AG04449 (cell line): ENCODE measurements at regions not wholly inside any gene's neighbourhood (a gene's known extent, or its start where the extent isn't known, plus 50 kb on each side); places are given as distances from the start of the nearest gene placed in this dataset.

ENCODE experiments used
- CTCF ChIA-PET: fragments of 350-600 bp; formaldehyde crosslinking; extraction: SDS; loops from one replicate; lab custom pipeline; 2021; ENCODE audit warnings: antibody characterized with exemption; lab: Yijun Ruan, JAX
- POLR2A ChIA-PET: fragments of 400-600, 350-600 bp; formaldehyde crosslinking; extraction: SDS; loops from one replicate; lab custom pipeline; 2020; ENCODE audit warnings: antibody characterized with exemption, inconsistent platforms; lab: Yijun Ruan, JAX
- DNase-seq: peaks from one replicate; pipeline ENCODE4 v3.0.0-alpha.2; 2010; ENCODE audit warnings: low read depth, low spot score
- H3K4me3 ChIP-seq: 2 replicates; pipeline ENCODE4 v1.5.1; 2011; ENCODE audit warnings: low read depth, mild to moderate bottlenecking, control low read depth, low read length
- TF ChIP-seq, protein P1 (sequence below): IDR thresholded peaks from one replicate; pipeline ENCODE4 v1.5.1; 2011; ENCODE audit warnings: mild to moderate bottlenecking, moderate library complexity, low read length, control low read depth, inconsistent platforms; ENCODE audit not compliant: insufficient read depth; ENCODE audit errors: missing control alignments

DNA sequence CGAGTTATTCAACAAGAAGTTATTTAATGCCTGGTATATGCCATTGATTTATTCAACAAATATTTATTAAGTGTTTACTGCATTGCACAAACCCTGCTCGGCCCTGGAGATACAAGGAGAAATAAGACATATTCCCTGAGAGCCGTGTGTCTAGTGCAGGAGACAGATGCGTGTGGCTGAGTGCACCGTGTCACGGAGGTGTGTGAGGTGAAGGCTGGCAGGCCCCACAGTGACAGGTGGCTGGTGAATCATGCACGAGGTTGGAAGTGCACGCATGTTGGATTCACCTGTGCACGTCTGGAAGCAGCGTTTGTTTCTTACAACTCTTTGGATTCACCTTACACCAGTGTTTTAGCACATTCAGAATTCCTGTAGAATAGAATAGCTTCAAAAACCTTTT is 136.6 kb upstream of the SHH start:
- DNase-seq, result no peak
- H3K4me3 ChIP-seq, result no peak overlapping the region
- POLR2A ChIA-PET, result no interaction called here
- CTCF ChIA-PET, result no interaction called here
- TF ChIP-seq, protein P1, sequence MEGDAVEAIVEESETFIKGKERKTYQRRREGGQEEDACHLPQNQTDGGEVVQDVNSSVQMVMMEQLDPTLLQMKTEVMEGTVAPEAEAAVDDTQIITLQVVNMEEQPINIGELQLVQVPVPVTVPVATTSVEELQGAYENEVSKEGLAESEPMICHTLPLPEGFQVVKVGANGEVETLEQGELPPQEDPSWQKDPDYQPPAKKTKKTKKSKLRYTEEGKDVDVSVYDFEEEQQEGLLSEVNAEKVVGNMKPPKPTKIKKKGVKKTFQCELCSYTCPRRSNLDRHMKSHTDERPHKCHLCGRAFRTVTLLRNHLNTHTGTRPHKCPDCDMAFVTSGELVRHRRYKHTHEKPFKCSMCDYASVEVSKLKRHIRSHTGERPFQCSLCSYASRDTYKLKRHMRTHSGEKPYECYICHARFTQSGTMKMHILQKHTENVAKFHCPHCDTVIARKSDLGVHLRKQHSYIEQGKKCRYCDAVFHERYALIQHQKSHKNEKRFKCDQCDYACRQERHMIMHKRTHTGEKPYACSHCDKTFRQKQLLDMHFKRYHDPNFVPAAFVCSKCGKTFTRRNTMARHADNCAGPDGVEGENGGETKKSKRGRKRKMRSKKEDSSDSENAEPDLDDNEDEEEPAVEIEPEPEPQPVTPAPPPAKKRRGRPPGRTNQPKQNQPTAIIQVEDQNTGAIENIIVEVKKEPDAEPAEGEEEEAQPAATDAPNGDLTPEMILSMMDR, result no peak

DNA sequence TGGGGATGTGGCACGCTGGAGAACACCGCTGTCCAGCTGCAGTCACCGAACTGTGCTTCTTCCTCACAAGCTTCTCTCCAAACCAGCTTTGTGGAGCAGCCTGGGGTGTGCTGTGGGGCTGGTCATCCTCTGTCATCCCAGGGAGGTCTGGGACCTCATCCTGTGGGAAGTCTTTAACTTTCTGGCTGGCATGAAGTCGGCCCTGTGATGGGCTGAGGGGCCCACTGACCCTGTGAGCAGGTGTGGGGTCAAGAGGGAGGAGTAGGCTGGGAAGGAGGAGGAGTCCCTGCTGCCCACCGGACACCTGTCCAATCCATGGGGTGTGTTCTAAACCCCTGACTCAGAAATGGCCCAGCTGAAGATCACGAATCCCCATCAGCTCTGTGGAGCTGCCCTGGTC is 136.2 kb upstream of the SHH start:
- ChIA-PET CTCF (no interaction called here), POLR2A (no interaction called here)

DNA sequence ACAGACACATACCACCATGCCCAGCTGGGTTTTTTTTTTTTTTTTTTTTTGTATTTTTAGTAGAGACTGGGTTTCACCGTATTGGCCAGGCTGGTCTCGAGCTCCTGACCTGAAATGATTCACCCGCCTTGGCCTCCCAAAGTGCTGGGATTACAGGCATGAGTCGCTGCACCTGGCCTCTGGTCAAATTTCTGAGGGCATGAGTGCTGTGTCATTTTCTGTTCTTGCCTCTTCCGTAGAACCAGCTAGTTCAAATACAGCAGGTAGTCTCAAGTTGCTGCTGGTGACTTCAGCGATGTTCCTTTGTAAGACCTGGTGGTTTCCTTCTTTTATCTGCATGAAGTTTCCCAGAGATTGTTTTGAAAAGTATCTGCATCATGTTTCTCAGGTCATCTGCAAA is 134.8 kb upstream of the SHH start:
- H3K4me3 ChIP-seq, result no peak overlapping the region
- CTCF ChIA-PET, result no interaction called here
- POLR2A ChIA-PET, result no interaction called here
- TF ChIP-seq, protein P1, result no peak
- DNase-seq, result no peak

More for the DNA sequence above, 136.2 kb upstream of the SHH start:
- DNase-seq, result no peak
- TF ChIP-seq, protein P1, result no peak
- no peak overlapping the region for H3K4me3 ChIP-seq

DNA sequence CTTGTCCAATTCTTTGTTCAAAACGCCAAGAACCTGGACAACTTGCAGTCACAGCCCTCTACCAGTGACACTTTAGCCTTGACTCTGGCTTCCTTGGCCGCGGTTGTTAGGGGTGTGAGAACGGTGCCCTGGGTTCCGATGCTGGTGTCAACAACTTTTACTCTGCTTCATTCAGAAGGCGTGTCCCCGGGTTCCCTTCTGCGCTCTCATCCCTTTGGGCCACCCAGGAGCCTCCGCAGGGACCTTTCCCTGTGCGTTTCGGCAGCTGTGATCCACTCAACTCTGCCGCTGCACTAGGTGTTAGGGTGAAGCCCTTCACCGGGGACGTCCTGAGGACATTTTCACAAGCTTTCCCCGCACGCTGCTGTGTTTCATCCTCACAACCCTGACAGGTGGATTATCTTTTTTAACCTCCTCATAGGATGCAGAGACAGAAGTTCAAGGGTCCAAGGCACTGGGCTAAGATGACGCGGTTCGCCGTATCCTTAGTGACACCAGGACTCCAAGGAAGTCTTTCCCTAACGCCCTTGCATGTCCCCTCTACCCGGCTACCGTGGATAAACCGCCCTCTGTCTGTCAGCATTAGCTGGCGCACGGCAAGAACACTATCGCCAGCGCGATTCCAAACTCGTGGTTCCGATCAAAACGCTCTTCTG is 133.5 kb upstream of the SHH start:
- no peak for DNase-seq
- H3K4me3 ChIP-seq, result no peak overlapping the region
- TF ChIP-seq, protein P1, result no peak
- POLR2A ChIA-PET, result no interaction called here
- CTCF ChIA-PET, result no interaction called here

DNA sequence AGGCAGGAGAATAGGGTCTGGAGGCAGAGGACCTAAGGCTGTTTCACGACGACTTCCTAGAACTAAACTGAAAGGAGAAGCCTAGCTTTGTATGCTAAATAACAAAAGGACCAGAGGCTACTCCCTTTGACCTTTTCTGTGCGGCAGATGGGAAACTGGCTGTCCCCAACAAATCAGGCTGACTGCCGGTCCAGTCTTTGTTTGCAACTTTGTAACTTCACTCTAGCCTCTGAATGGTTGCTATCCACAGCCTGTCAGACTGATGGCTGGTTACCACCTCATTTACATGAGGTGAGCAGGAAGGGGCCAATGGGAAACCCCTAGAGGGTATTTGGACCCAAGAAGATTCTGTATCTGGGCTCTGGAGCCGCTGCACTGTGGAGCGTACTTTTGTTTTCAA is 132.6 kb upstream of the SHH start:
- TF ChIP-seq, protein P1, result no peak
- CTCF ChIA-PET, result no interaction called here
- DNase-seq, result no peak
- H3K4me3 ChIP-seq, result no peak overlapping the region
- POLR2A ChIA-PET, result no interaction called here

DNA sequence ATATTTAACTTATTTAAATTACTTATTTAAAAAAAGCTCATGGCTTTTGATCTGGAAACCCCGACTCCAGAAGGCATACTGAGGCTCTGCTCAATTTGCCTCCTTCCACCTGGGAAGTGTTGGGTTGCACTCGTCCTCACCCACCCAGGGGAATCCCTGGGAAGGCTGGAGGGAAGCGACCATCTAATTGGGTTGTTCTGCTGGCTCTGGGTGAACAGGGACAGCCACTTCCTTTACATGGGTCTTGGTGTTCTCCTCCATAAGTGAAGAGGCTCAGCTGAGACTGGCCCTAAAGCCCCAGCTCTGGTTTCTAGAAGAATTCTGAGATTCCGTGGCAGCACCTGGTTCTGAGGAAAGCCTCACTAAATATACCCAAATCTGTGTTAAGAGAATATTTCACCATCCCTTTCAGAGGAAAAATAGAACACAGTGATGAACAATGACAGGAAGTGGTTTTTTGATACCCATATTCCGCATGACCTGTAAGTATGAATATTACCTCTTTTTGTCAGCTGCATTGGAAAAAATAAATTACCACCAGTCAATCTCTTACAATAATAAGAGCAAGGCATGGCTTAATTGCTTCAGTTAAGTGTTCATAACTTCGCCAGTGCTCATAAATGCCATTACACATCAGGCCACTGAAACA is 131.1 kb upstream of the SHH start:
- ChIA-PET CTCF (no interaction called here), POLR2A (no interaction called here)
- no peak for DNase-seq
- H3K4me3 ChIP-seq, result no peak overlapping the region
- TF ChIP-seq, protein P1, result no peak
